Stimulated activated naive CD4-positive, alpha-beta T cell (primary cell): ENCODE measurements at regions not wholly inside any gene's neighbourhood (a gene's known extent, or its start where the extent isn't known, plus 50 kb on each side); places are given as distances from the start of the nearest gene placed in this dataset.

Experiments used
- DNase-seq, 6 experiments: peaks; one replicate each; lab custom pipeline; 2025; lab: John Stamatoyannopoulos, UW

GRCh38 chr20:19077370-19078220 is 134.8 kb upstream of the SLC24A3 start:
- no peak for DNase-seq

GRCh38 chr20:19078448-19079373 is 133.7 kb upstream of the SLC24A3 start:
- DNase-seq = no peak

GRCh38 chr20:19079536-19080299 is 132.7 kb upstream of the SLC24A3 start:
- DNase-seq = no peak

- no peak for DNase-seq
Observed at GRCh38 chr20:19081937-19082336, 130.5 kb upstream of the SLC24A3 start.

GRCh38 chr20:19083136-19083621 is 129.3 kb upstream of the SLC24A3 start:
- DNase-seq = no peak

- DNase-seq = no peak
Observed at GRCh38 chr20:19090332-19090731, 122.1 kb upstream of the SLC24A3 start.

- DNase-seq = no peak
Observed at GRCh38 chr20:19094959-19095541, 117.4 kb upstream of the SLC24A3 start.

GRCh38 chr20:19095762-19096161 is 116.7 kb upstream of the SLC24A3 start:
- no peak for DNase-seq

GRCh38 chr20:19096843-19097242 is 115.6 kb upstream of the SLC24A3 start:
- no peak for DNase-seq

GRCh38 chr20:19098117-19098516 is 114.3 kb upstream of the SLC24A3 start:
- DNase-seq = no peak

GRCh38 chr20:19098806-19099578 is 113.5 kb upstream of the SLC24A3 start:
- DNase-seq = no peak

GRCh38 chr20:19099596-19100545 is 112.6 kb upstream of the SLC24A3 start:
- DNase-seq = no peak

GRCh38 chr20:19100975-19101374 is 111.5 kb upstream of the SLC24A3 start:
- DNase-seq = no peak

GRCh38 chr20:19104186-19104585 is 108.3 kb upstream of the SLC24A3 start:
- DNase-seq = no peak

GRCh38 chr20:19108155-19108554 is 104.3 kb upstream of the SLC24A3 start:
- no peak for DNase-seq

GRCh38 chr20:19110285-19110684 is 102.2 kb upstream of the SLC24A3 start:
- DNase-seq = no peak

GRCh38 chr20:19110881-19111460 is 101.5 kb upstream of the SLC24A3 start:
- DNase-seq = no peak

GRCh38 chr20:19112828-19113227 is 99.6 kb upstream of the SLC24A3 start:
- DNase-seq = no peak

GRCh38 chr20:19113343-19113930 is 99.0 kb upstream of the SLC24A3 start:
- DNase-seq = no peak
